ENCODE measurements at regions not wholly inside any gene's neighbourhood (a gene's known extent, or its start where the extent isn't known, plus 50 kb on each side); places are given as distances from the start of the nearest gene placed in this dataset.

DNA sequence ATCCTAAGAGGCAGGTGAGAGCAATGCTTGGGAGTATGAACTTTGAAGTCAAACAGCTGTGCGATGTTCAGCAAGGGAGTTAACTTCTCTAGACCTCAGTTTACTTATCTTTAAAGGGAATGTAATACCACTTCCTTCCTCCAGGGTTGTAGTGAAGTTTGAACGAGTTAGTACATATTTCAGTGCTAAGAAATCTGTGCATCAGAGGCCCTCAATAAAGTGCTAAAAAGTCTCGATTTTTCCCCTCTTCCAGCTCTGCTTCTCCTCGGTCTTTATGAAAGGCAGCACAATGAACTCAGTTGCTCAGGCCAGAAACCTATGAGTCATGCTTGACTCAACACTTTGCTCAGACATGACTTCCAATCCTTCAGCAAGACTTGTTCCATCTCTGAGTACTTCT, 418.9 kb downstream of the MDFIC start:
- intact Hi-C loops (cut with micrococcal nuclease) = no loop called here
- TF ChIP-seq CHD1 (IDR thresholded peaks at IDR 0.05; ENCODE audit: low read depth, low read length) (no peak), FOS (IDR thresholded peaks at IDR 0.05; ENCODE audit: low read depth, low read length) (peak; percentile 90), CEBPB (IDR thresholded peaks at IDR 0.05; ENCODE audit: low read depth, low read length) (peak; percentile 27; the same call in 1 of the 2 replicates)
- H2AK5ac ChIP-seq (ENCODE audit: low read depth, low read length) = no peak overlapping the region
- H3K27ac ChIP-seq (ENCODE audit: insufficient read depth, low read length) = no peak overlapping the region
- no peak overlapping the region for H3K9ac ChIP-seq (ENCODE audit: low read depth, low read length)
- BruUV-seq (replicated peaks) = no TSS peak
- no peaks in the 10 kb centered on the region for H3K9me1 ChIP-seq (ENCODE audit: insufficient read depth, low read length)
- H3K9me3 ChIP-seq (ENCODE audit: control insufficient read depth, insufficient read depth, low read length) = no peaks in the 10 kb centered on the region
- H4K20me1 ChIP-seq (ENCODE audit: insufficient read depth, low read length) = no peaks in the 10 kb centered on the region
- H4K5ac ChIP-seq (ENCODE audit: low read depth, low read length) = no peak overlapping the region; the same call in 1 of the 2 replicates
- H2AFZ ChIP-seq (replicated peaks; ENCODE audit: low read length, poor library complexity) = no peak overlapping the region
- 40% methylated on average over 1 of the region's 4 CpGs; no CpG with 5 or more reads in 1 of the 2 experiments for WGBS, 2 experiments (ENCODE audit: extremely low coverage in 2 of 2, insufficient read length in 1 of 2)
- H2AK9ac ChIP-seq (replicated peaks; ENCODE audit: low read depth, low read length, poor library complexity) = no peak overlapping the region
- no peaks in the 10 kb centered on the region for H3K36me3 ChIP-seq (ENCODE audit: control insufficient read depth, insufficient read depth, low read length)
- ATAC-seq (ENCODE audit: low read depth) (peak; percentile 74), DNase-seq (peak; percentile 94)
- H3K4ac ChIP-seq (ENCODE audit: low read depth, low read length) = peak overlapping the region; percentile 1; the same call in 1 of the 2 replicates
- no peak overlapping the region for H3K4me3 ChIP-seq (ENCODE audit: insufficient read depth, low read depth, low read length)
- 0 out of 3 replicates have a peak overlapping the region, but pooled peaks have one; percentile 64 for H2BK15ac ChIP-seq (ENCODE audit: low read depth, low read length)
- 0 out of 2 replicates have a peak overlapping the region, but pooled peaks have one; percentile 58 for H3K14ac ChIP-seq (replicated peaks; ENCODE audit: low read depth, low read length)
- H2BK120ac ChIP-seq (ENCODE audit: low read depth, low read length) = peak overlapping the region; percentile 28
- no peak overlapping the region for H3K23ac ChIP-seq (ENCODE audit: low read depth, low read length)
- in situ Hi-C loops (cut with MboI; ENCODE audit: low sequenced_read_pairs) = no loop called here
- no peak overlapping the region for H3K56ac ChIP-seq (ENCODE audit: extremely low read depth, insufficient read depth, low read length)
- peak overlapping the region; percentile 38; the same call in 1 of the 2 replicates for H3K18ac ChIP-seq (ENCODE audit: low read depth, low read length)
- H4K91ac ChIP-seq (ENCODE audit: insufficient read depth, low read depth, low read length) = no peak overlapping the region
- H2BK20ac ChIP-seq (ENCODE audit: low read depth, low read length) = peak overlapping the region; percentile 60; the same call in 1 of the 2 replicates
- ChIA-PET POLR2A (ENCODE audit: unreplicated experiment) (interaction anchor here (0.6 kb wide), 1 partner anchor 315 kb away, joined by 6 read pairs; no protein-coding TSS in a partner anchor), CTCF (interaction anchor here (1.5 kb wide), 1 partner anchor 11 kb away, joined by 3 read pairs; no protein-coding TSS in a partner anchor)
- H3K4me1 ChIP-seq (ENCODE audit: control insufficient read depth, insufficient read depth, low read length) = no peaks in the 10 kb centered on the region
- dilution Hi-C loops (cut with HindIII; ENCODE audit: low sequenced_read_pairs, unreplicated experiment) = no loop called here
- no peaks in the 10 kb centered on the region for H3K27me3 ChIP-seq (ENCODE audit: control insufficient read depth, insufficient read depth, low read length)
- H2BK5ac ChIP-seq (ENCODE audit: low read depth, low read length, poor library complexity, severe bottlenecking) = peak overlapping the region; percentile 85
- H3K79me1 ChIP-seq (ENCODE audit: low read depth in 1 of 2, low read length in 2 of 2) = no peaks in the 10 kb centered on the region
- H4K8ac ChIP-seq (ENCODE audit: low read depth in 2 of 2, low read length in 2 of 2) = peak overlapping the region in 1 of 2 experiments; percentile 29; a peak in 1 of 4 replicates
- no peak overlapping the region for H3K4me2 ChIP-seq (ENCODE audit: low read depth, low read length)
